NCI-H510A (cell line): ENCODE measurements at regions not wholly inside any gene's neighbourhood (a gene's known extent, or its start where the extent isn't known, plus 50 kb on each side); places are given as distances from the start of the nearest gene placed in this dataset.

Experiments
- DNase-seq: peaks from one replicate; lab custom pipeline; 2025; lab: John Stamatoyannopoulos, UW

DNA sequence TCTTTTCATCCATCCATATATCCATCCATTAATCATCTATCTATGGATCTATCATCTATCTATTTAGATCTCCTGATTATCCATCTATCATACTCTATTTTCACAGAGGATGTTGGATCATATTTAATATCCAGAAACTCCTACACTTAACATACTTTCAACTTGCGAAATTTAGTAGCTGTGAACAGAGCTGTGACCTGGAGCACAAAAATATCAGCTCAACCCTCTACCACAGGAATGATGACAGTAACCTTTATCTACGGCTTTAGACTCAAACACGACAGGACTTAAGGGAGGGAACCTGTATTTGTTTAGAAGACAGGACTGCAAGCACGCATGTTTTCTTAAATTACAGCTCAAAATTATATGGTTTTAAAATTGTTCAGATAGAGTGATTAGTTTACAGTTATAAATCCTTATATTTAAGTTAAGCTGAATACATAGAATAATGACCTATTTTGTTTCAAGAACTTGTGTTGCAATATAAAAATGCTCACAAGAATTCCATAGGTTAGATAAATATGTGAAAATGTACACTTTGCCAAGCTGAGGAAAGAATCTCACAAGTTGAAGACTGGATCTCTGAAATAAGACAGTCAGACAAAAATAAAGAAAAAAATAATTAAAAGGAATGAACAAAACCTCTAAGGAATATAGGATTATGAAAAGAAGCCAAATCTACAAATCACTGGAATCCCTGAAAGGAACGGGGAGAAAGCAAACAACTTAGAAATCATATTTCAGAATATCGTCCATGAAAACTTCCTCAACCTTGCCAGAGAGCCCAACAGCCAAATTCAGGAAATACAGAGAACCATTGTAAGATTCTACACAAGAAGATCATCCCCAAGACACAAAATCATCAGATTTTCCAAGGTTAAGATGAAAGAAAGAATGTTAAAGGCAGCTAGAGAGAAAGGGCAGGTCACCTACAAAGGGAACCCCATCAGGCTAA lies 142.0 kb downstream of the COL6A3 start:
- DNase-seq: no peak
